H1 (cell line): ENCODE measurements at regions not wholly inside any gene's neighbourhood (a gene's known extent, or its start where the extent isn't known, plus 50 kb on each side); places are given as distances from the start of the nearest gene placed in this dataset.

Experiments used
- ASH2L ChIP-seq: fragments of 200-600, 300-600 bp; sonication (generic); IDR thresholded peaks from one replicate; pipeline ENCODE4 v1.7.1; 2017; ENCODE audit warnings: low read length
- TCF12 ChIP-seq: IDR thresholded peaks from 2 replicates; pipeline ENCODE4 v1.6.1; 2011; ENCODE audit warnings: low read depth, mild to moderate bottlenecking, low read length

- TF ChIP-seq TCF12, result no peak
- no peak for TF ChIP-seq ASH2L
These were observed 112.9 kb upstream of the CCDC68 start for GRCh38 chr18:55072181-55072580.
